T-helper 1 cell treated with Interleukin-12 subunit alpha and Interleukin-12 subunit beta and Interleukin-4 antibody, amounts not matched to agents 30 ng/mL and 1 ng/mL, for 36 hours (primary cell): ENCODE measurements at regions not wholly inside any gene's neighbourhood (a gene's known extent, or its start where the extent isn't known, plus 50 kb on each side); places are given as distances from the start of the nearest gene placed in this dataset.
"Not testable (repeated sequence)": the region's sequence is repeated elsewhere in the genome, so short reads cannot be mapped to it uniquely, and the experiment has no call there.

ENCODE experiments used
- intact Hi-C: fragments of 100-400 bp; cut with micrococcal nuclease; formaldehyde crosslinking; loops from one replicate; pipeline ENCODE4 v1.15.1; 2024

- intact Hi-C loops: no loop called here
Measured at GRCh38 chr11:116386118-116386699, 386.6 kb downstream of the BUD13 start.

GRCh38 chr11:116384876-116385275 is 387.9 kb downstream of the BUD13 start:
- intact Hi-C loops: no loop called here

- intact Hi-C loops: no loop called here
Measured at GRCh38 chr11:116384407-116384806, 388.4 kb downstream of the BUD13 start.

GRCh38 chr11:116379185-116379828 is 393.5 kb downstream of the BUD13 start:
- intact Hi-C loops: no loop called here

- intact Hi-C loops: no loop called here
Measured at GRCh38 chr11:116376547-116376946, 396.2 kb downstream of the BUD13 start.

- intact Hi-C loops: no loop called here
Measured at GRCh38 chr11:116376054-116376453, 396.7 kb downstream of the BUD13 start.

- intact Hi-C loops: no loop called here
Measured at GRCh38 chr11:116375221-116375620, 397.6 kb downstream of the BUD13 start.

- intact Hi-C loops: no loop called here
Measured at GRCh38 chr11:116374085-116374484, 398.7 kb downstream of the BUD13 start.

- intact Hi-C loops: no loop called here
Measured at GRCh38 chr11:116373104-116373944, 399.5 kb downstream of the BUD13 start.

- intact Hi-C loops: no loop called here
Measured at GRCh38 chr11:116371146-116371545, 401.6 kb downstream of the BUD13 start.

- intact Hi-C loops: no loop called here
Measured at GRCh38 chr11:116368784-116369183, 404.0 kb downstream of the BUD13 start.

- intact Hi-C loops: no loop called here
Measured at GRCh38 chr11:116366980-116367645, 405.7 kb downstream of the BUD13 start.

GRCh38 chr11:116366451-116366850 is 406.3 kb downstream of the BUD13 start:
- intact Hi-C loops: no loop called here

GRCh38 chr11:116364925-116365324 is 407.9 kb downstream of the BUD13 start:
- intact Hi-C loops: not testable (repeated sequence)

- intact Hi-C loops: no loop called here
Measured at GRCh38 chr11:116364348-116364747, 408.4 kb downstream of the BUD13 start.

- intact Hi-C loops: no loop called here
Measured at GRCh38 chr11:116360221-116360941, 412.4 kb downstream of the BUD13 start.

- intact Hi-C loops: no loop called here
Measured at GRCh38 chr11:116357784-116358544, 414.8 kb downstream of the BUD13 start.

- intact Hi-C loops: no loop called here
Measured at GRCh38 chr11:116356451-116356850, 416.3 kb downstream of the BUD13 start.

GRCh38 chr11:116355104-116355503 is 417.7 kb downstream of the BUD13 start:
- intact Hi-C loops: no loop called here

- intact Hi-C loops: no loop called here
Measured at GRCh38 chr11:116353589-116353988, 419.2 kb downstream of the BUD13 start.
